AG09309 (cell line): ENCODE measurements at regions not wholly inside any gene's neighbourhood (a gene's known extent, or its start where the extent isn't known, plus 50 kb on each side); places are given as distances from the start of the nearest gene placed in this dataset.

Experiments
- DNase-seq: peaks from one replicate; pipeline ENCODE4 v3.0.0-alpha.2; 2010; ENCODE audit warnings: low read depth
- H3K4me3 ChIP-seq: 2 replicates; pipeline ENCODE4 v1.5.1; 2011; ENCODE audit warnings: mild to moderate bottlenecking, low read depth, low read length, moderate library complexity; ENCODE audit not compliant: control insufficient read depth
- CTCF ChIP-seq: IDR thresholded peaks from 2 replicates; pipeline ENCODE4 v1.5.1; 2011; ENCODE audit warnings: mild to moderate bottlenecking, low read depth, low read length, inconsistent platforms; ENCODE audit not compliant: insufficient read depth, control insufficient read depth; ENCODE audit errors: missing control alignments

GRCh38 chr2:222993920-222994650 is 57.9 kb upstream of the KCNE4 start:
- no peak for TF ChIP-seq CTCF
- peak; percentile 96 for DNase-seq
- H3K4me3 ChIP-seq: peak overlapping the region; percentile 11; the same call in 1 of the 2 replicates

GRCh38 chr2:222998459-222998858 is 53.5 kb upstream of the KCNE4 start:
- no peak for TF ChIP-seq CTCF
- DNase-seq: no peak
- H3K4me3 ChIP-seq: no peak overlapping the region

DNA sequence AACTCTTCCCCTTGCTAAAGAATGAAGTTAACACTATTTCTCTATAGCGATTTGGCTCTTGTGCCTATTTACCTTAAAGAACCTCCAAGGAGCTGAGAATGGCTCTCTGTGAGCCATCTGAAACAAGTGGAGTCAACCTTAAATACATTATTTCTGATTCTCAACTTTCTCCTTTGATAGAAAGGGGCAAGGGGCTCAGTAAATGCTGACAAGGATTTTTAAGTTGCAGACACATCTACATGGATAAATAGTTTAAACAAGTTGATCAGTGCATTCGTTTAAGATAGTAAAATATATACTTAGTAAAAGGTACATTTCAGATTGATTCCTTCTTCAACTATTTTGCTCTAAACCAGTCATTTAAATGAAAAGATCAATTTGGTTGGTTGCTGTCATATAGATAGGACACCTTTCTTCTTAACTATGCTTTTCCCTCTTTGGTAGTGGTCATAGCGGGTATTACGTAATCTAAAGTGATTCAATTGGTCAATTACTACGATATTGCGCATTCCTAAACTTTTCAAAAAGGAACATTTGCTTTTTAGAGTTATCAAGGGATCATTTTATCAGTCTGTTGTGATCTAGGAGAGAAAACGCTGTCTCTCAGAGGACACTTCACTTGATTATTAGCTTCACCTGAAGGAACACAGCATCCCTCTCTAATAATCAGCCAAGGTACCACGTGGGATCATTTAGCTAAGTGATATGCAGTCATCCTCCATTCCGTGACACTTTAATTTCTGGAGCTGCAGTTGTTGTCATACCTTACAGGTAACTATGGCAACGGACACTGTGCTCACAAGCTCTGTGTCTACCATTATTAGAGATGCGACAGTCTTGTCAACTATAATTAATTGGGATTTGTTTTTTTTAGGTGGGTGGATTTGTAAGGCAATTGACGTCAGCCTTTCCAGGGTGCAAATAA is 50.9 kb upstream of the KCNE4 start:
- no peak for DNase-seq
- no peak overlapping the region for H3K4me3 ChIP-seq
- no peak for TF ChIP-seq CTCF

DNA sequence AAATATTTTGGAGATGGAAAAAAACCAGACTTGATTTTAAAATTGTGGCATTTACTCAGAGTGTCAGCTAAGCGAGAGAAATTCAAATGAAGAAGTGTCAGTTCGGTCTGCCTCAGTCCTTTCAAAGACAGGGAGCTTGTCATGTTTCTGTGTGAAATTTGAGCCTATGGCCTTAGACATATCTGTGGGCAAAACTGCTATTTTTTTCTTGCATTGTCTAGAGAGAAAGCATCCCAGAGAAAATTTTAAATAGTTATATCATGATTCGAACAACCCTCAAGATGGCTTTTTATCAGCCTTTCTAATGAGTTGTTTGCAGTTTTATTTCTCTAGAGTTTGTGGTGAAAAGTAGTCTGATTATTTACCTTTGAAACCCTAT is 50.2 kb upstream of the KCNE4 start:
- DNase-seq: no peak
- no peak for TF ChIP-seq CTCF
- no peak overlapping the region for H3K4me3 ChIP-seq
